ENCODE measurements at regions not wholly inside any gene's neighbourhood (a gene's known extent, or its start where the extent isn't known, plus 50 kb on each side); places are given as distances from the start of the nearest gene placed in this dataset.
"Not testable (repeated sequence)": the region's sequence is repeated elsewhere in the genome, so short reads cannot be mapped to it uniquely, and the experiment has no call there.

DNA sequence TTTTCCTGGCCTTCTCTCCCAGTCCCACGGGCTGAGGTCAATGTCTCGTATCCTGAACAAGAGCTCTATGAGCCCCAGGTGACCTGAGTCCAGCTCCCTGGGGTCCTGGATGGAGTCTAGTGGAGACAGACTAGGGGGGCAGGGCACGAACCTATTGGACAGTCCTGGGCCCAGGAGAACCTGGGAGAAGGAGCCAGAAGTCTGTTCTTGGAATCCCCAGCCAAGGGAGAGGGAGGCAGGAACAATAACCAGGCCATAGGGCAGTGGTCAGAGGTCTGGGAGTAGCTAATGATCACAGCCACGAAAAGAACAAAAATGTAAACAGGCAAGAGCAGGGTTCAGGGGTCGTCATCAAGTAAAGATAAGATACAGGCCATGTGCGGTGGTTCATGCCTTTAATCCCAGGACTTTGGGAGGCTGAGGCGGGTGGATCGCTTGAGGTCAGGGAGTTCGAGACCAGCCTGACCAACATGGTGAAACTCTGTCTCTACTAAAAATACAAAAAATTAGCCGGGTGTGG, 60.8 kb downstream of the COPRS start:
- H3K4me3 ChIP-seq (ENCODE audit: low read depth, low read length) = no peak overlapping the region
- H3K27ac ChIP-seq (ENCODE audit: low read depth, low read length) = no peak overlapping the region

DNA sequence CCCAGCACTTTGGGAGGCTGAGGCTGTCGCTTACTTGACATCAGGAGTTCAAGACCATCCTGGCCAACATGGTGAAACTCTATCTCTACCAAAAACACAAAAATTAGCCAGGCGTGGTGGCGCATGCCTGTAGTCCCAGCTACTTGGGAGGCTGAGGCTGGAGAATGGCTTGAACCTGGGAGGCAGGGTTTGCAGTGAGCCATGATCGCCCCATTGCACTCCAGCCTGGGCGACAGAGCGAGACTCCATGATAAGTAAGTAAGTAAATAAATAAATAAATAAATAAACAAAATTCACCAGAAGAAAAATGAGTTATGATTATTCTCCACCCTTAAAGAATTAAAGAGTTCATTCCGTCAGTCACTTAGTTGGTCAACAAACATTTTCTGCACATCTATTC, 63.1 kb downstream of the COPRS start:
- H3K9me3 ChIP-seq (ENCODE audit: control insufficient read depth, insufficient read depth, low read length); H3K27ac ChIP-seq (ENCODE audit: low read depth, low read length); H3K4me1 ChIP-seq (ENCODE audit: control insufficient read depth, insufficient read depth, low read length); H3K36me3 ChIP-seq (ENCODE audit: control insufficient read depth, insufficient read depth, low read length); H3K27me3 ChIP-seq (ENCODE audit: control insufficient read depth, insufficient read depth, low read length); H3K9ac ChIP-seq (ENCODE audit: low read depth, low read length); H3K4me3 ChIP-seq (ENCODE audit: low read depth, low read length): not testable (repeated sequence)

More for the DNA sequence above, 60.8 kb downstream of the COPRS start:
- Histone ChIP-seq H3K9me3 (ENCODE audit: control insufficient read depth, insufficient read depth, low read length) (no peaks in the 10 kb centered on the region), H3K36me3 (ENCODE audit: control insufficient read depth, insufficient read depth, low read length) (no peaks in the 10 kb centered on the region), H3K27me3 (ENCODE audit: control insufficient read depth, insufficient read depth, low read length) (no peaks in the 10 kb centered on the region), H3K4me1 (ENCODE audit: control insufficient read depth, insufficient read depth, low read length) (no peaks in the 10 kb centered on the region), H3K9ac (ENCODE audit: low read depth, low read length) (no peak overlapping the region)

DNA sequence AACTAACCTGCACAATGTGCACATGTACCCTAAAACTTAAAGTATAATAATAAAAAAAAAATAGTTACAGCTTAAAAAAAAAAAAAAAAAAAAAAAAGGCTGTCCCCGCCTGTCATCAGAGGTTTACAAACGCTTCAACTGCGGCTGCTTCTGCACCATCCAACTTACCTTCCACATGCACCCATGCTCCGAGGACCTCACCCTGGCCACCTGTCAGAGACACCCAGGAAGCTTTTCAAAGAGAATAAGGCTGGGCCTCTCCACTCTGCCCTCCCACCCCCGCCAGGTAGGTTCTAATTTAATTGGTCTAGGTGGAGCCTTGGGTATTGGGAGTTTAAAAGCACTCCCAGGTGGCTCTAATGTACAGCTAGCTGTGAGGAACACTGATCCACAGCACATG, 64.9 kb downstream of the COPRS start:
- Histone ChIP-seq H3K27ac (ENCODE audit: low read depth, low read length) (no peak overlapping the region), H3K4me3 (ENCODE audit: low read depth, low read length) (no peak overlapping the region), H3K4me1 (ENCODE audit: control insufficient read depth, insufficient read depth, low read length) (no peaks in the 10 kb centered on the region), H3K36me3 (ENCODE audit: control insufficient read depth, insufficient read depth, low read length) (no peaks in the 10 kb centered on the region), H3K27me3 (ENCODE audit: control insufficient read depth, insufficient read depth, low read length) (no peaks in the 10 kb centered on the region), H3K9me3 (ENCODE audit: control insufficient read depth, insufficient read depth, low read length) (no peaks in the 10 kb centered on the region), H3K9ac (ENCODE audit: low read depth, low read length) (no peak overlapping the region)

DNA sequence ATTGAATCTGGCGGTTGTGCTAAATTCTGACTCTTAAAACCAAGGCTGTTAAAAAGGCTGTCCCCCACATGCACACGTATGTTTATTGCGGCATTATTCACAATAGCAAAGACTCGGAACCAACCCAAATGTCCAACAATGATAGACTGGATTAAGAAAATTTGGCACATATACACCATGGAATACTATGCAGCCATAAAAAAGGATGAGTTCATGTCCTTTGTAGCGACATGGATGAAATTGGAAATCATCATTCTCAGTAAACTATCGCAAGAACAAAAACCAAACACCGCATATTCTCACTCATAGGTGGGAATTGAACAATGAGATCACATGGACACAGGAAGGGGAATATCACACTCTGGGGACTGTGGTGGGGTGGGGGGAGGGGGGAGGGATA, 65.4 kb downstream of the COPRS start:
- H3K27ac ChIP-seq (ENCODE audit: low read depth, low read length); H3K4me1 ChIP-seq (ENCODE audit: control insufficient read depth, insufficient read depth, low read length); H3K27me3 ChIP-seq (ENCODE audit: control insufficient read depth, insufficient read depth, low read length); H3K4me3 ChIP-seq (ENCODE audit: low read depth, low read length); H3K9ac ChIP-seq (ENCODE audit: low read depth, low read length); H3K36me3 ChIP-seq (ENCODE audit: control insufficient read depth, insufficient read depth, low read length); H3K9me3 ChIP-seq (ENCODE audit: control insufficient read depth, insufficient read depth, low read length): not testable (repeated sequence)

DNA sequence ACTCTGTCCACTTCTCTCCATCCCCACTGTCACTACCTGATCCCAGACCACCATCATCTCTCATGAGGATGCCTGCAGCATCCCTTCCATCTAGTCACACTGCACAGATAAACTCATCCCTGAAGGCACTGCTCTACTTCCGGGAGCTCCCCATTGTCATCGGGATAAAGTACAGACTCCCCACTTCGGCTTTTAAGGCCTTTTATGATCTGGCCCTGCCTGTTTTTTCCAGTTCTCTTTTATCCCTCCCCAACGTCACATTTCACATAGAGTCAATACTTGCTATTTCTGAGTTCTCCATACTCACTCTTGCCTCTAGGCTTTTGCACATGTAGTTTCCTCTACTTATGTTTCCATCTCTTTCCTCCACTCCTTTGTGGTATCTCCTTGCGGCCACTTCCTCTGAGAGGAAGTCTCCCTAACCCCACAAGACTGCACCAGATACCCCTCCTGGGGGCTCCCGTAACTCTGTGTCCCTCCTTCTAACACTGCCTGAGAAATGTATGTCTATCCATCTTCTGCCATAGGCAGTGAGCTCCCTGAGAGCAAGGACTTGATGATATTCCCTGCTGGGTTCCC, 66.9 kb downstream of the COPRS start:
- no peak overlapping the region for H3K9ac ChIP-seq (ENCODE audit: low read depth, low read length)
- H3K9me3 ChIP-seq (ENCODE audit: control insufficient read depth, insufficient read depth, low read length) = no peaks in the 10 kb centered on the region
- H3K27me3 ChIP-seq (ENCODE audit: control insufficient read depth, insufficient read depth, low read length) = no peaks in the 10 kb centered on the region
- no peak overlapping the region for H3K27ac ChIP-seq (ENCODE audit: low read depth, low read length)
- no peaks in the 10 kb centered on the region for H3K36me3 ChIP-seq (ENCODE audit: control insufficient read depth, insufficient read depth, low read length)
- H3K4me3 ChIP-seq (ENCODE audit: low read depth, low read length) = no peak overlapping the region
- H3K4me1 ChIP-seq (ENCODE audit: control insufficient read depth, insufficient read depth, low read length) = no peaks in the 10 kb centered on the region

DNA sequence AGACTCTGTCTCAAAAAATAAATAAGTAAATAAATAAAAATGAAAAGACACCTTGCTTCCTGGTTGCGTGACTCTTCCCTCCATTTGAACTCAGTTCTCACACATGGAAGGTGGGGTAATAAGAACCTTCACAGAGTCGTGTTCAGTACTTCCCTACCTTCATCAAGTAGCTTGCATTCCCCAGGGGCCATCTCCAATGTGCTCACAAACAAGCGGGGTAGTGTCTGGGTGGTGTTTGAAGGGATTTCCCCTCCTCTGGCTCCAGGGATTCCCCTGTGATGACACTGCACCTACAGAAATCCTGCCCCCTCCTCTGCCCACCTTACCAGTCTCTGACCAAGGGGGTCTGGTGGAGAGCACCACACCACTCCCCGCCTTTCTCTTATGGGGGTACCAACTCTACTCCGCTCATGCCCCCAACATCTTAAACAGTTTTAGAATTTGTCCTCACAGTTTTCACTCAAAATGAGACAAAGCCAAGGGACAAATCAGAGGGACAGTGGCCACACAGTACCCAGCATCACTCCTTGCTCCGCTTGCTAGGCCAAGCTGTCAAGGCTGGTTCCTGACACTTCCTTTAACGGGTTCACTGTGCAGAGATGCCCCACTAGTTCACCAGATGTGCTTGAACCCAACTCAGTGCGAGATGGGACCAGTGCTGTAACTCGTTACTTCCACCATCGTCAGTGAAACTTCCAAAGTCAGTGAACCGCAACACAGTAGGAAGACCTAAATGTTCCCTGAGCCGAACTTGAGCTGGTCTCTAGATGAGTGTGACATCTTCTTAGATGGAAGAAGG, 69.1 kb downstream of the COPRS start:
- H3K4me3 ChIP-seq (ENCODE audit: low read depth, low read length) = no peak overlapping the region
- H3K27ac ChIP-seq (ENCODE audit: low read depth, low read length) = no peak overlapping the region
- H3K4me1 ChIP-seq (ENCODE audit: control insufficient read depth, insufficient read depth, low read length) = no peaks in the 10 kb centered on the region
- H3K9me3 ChIP-seq (ENCODE audit: control insufficient read depth, insufficient read depth, low read length) = no peaks in the 10 kb centered on the region
- H3K9ac ChIP-seq (ENCODE audit: low read depth, low read length) = no peak overlapping the region
- no peaks in the 10 kb centered on the region for H3K36me3 ChIP-seq (ENCODE audit: control insufficient read depth, insufficient read depth, low read length)
- no peaks in the 10 kb centered on the region for H3K27me3 ChIP-seq (ENCODE audit: control insufficient read depth, insufficient read depth, low read length)

DNA sequence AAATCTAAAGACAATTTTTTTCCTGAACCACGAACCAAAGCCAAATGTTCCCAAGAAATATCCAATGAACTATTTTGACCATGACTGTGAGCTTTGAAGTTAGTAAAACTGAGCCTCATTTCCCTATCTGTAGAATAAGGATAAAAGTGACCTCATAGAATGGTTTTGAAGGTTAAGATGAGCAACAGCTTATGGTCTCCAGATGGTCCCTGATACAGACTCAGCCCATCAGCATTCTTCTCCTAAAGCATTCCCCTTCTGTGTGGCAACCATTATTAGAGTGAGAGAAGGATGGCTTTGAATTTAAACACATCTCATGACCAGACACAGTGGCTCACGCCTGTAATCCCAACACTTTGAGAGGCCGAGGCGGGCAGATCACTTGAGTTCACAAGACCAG, 70.1 kb downstream of the COPRS start:
- Histone ChIP-seq H3K36me3 (ENCODE audit: control insufficient read depth, insufficient read depth, low read length) (no peaks in the 10 kb centered on the region), H3K4me1 (ENCODE audit: control insufficient read depth, insufficient read depth, low read length) (no peaks in the 10 kb centered on the region), H3K27me3 (ENCODE audit: control insufficient read depth, insufficient read depth, low read length) (no peaks in the 10 kb centered on the region), H3K4me3 (ENCODE audit: low read depth, low read length) (no peak overlapping the region), H3K9ac (ENCODE audit: low read depth, low read length) (no peak overlapping the region), H3K27ac (ENCODE audit: low read depth, low read length) (no peak overlapping the region), H3K9me3 (ENCODE audit: control insufficient read depth, insufficient read depth, low read length) (no peaks in the 10 kb centered on the region)

DNA sequence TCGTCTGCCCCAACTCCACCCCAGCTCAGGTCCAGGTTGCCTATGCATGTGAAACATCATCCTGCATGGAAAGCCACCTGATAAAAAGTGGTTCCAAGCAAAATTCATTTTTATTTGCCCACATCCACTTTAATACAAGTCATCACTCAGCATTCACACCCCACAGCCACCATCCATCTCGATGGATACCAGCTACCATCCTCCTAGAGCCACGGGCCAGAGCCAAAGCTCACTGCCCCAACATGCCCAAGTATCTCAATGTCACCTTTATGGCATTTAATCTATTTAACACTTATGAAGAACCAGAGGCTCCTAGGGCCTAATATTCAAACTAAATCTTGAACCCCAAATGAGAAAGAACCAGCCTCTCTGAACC, 70.5 kb downstream of the COPRS start:
- H3K4me3 ChIP-seq (ENCODE audit: low read depth, low read length) = no peak overlapping the region
- no peak overlapping the region for H3K27ac ChIP-seq (ENCODE audit: low read depth, low read length)

DNA sequence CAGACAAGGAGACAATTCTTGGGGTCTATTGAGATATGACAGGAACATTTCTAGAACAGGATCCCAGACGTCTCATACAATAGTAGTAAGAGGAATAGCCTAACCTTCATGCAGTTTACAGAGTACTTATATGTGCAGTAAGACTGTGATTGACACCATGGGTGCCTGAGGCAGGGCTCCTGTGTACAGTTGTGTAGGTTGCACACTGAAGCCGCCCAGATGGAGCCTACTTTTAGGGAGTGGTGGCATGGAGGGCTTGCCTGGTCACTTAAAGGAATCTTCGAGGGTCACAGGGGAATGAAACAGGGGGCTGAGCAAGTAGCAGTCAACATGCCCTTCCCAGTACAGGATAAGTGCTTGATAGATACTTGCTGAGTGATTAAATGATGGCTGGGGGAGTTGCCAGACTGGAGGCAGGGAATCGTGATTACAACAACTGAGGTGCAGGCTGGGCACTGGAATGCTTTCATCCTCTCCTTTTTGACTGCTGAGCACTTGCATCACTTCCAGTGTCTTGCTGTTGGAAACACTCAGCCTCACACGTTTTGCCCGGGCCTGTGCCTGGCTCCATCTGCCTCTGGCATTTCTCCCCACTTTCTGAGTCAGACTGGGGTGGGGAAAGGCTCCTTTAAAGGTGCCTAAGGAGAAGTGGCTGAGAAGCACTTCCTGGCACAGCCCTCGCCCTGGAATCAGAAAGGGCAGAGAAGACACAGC, 71.0 kb downstream of the COPRS start:
- no peak overlapping the region for H3K9ac ChIP-seq (ENCODE audit: low read depth, low read length)
- H3K9me3 ChIP-seq (ENCODE audit: control insufficient read depth, insufficient read depth, low read length) = no peaks in the 10 kb centered on the region
- no peak overlapping the region for H3K4me3 ChIP-seq (ENCODE audit: low read depth, low read length)
- no peaks in the 10 kb centered on the region for H3K27me3 ChIP-seq (ENCODE audit: control insufficient read depth, insufficient read depth, low read length)
- H3K4me1 ChIP-seq (ENCODE audit: control insufficient read depth, insufficient read depth, low read length) = no peaks in the 10 kb centered on the region
- no peaks in the 10 kb centered on the region for H3K36me3 ChIP-seq (ENCODE audit: control insufficient read depth, insufficient read depth, low read length)
- no peak overlapping the region for H3K27ac ChIP-seq (ENCODE audit: low read depth, low read length)

More for the DNA sequence above, 70.5 kb downstream of the COPRS start:
- Histone ChIP-seq H3K9me3 (ENCODE audit: control insufficient read depth, insufficient read depth, low read length) (no peaks in the 10 kb centered on the region), H3K4me1 (ENCODE audit: control insufficient read depth, insufficient read depth, low read length) (no peaks in the 10 kb centered on the region), H3K27me3 (ENCODE audit: control insufficient read depth, insufficient read depth, low read length) (no peaks in the 10 kb centered on the region), H3K36me3 (ENCODE audit: control insufficient read depth, insufficient read depth, low read length) (no peaks in the 10 kb centered on the region), H3K9ac (ENCODE audit: low read depth, low read length) (no peak overlapping the region)

DNA sequence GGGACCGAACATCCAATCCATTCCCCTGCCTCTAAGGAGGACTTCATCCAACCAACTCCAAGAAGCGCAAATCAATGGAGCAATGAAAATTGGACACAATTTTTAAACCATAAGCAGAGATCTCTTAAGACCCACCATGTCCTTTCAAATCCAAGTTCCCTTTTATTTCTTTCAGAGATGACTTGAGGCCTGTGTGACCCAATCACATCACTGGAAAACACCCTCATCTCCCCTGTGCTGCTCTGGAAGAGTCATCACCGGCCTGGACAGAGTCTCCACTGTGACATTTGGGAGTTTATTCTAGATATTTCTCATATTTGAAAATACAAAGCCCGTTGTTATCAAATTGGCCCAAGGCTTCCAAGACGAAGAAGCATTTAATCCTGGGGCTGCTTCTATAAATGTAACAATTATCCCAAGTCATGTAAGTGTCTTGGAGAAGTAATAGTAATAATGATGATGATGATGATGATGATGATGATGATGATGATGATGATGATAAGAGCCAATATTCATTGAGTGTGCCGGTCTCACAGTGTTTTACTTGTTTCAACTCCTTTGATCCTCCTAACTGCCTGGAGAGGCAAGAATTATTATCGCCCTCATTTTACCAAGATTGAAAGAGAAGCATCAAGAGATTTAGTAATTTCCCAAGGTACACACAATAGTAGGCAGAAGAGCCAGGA, 72.1 kb downstream of the COPRS start:
- Histone ChIP-seq H3K4me1 (ENCODE audit: control insufficient read depth, insufficient read depth, low read length) (no peaks in the 10 kb centered on the region), H3K9me3 (ENCODE audit: control insufficient read depth, insufficient read depth, low read length) (no peaks in the 10 kb centered on the region), H3K27me3 (ENCODE audit: control insufficient read depth, insufficient read depth, low read length) (no peaks in the 10 kb centered on the region), H3K4me3 (ENCODE audit: low read depth, low read length) (no peak overlapping the region), H3K36me3 (ENCODE audit: control insufficient read depth, insufficient read depth, low read length) (no peaks in the 10 kb centered on the region), H3K27ac (ENCODE audit: low read depth, low read length) (no peak overlapping the region), H3K9ac (ENCODE audit: low read depth, low read length) (no peak overlapping the region)

All from HUES48 (cell line).